ENCODE measurements at regions not wholly inside any gene's neighbourhood (a gene's known extent, or its start where the extent isn't known, plus 50 kb on each side); places are given as distances from the start of the nearest gene placed in this dataset.

GRCh38 chr2:150674283-150674682 is 186.8 kb upstream of the RND3 start:
- Histone ChIP-seq H3K9ac (ENCODE audit: extremely low read depth, insufficient read length, low read length) (no peak overlapping the region), H4K20me1 (ENCODE audit: control insufficient read depth, insufficient read depth, insufficient read length) (no peaks in the 10 kb centered on the region), H3K4me2 (ENCODE audit: insufficient read depth, insufficient read length, low read length) (no peak overlapping the region), H2AFZ (ENCODE audit: low read length) (no peak overlapping the region), H2BK15ac (ENCODE audit: low read depth, low read length) (no peak overlapping the region), H2BK20ac (ENCODE audit: low read depth, low read length, poor library complexity, severe bottlenecking) (no peak overlapping the region), H3T11ph (ENCODE audit: low read length) (no peak overlapping the region), H3K79me1 (ENCODE audit: insufficient read depth, low read depth, low read length, poor library complexity, severe bottlenecking) (no peaks in the 10 kb centered on the region), H2BK5ac (ENCODE audit: insufficient read length, low read length) (no peak overlapping the region), H3K4me1 (ENCODE audit: insufficient read depth, low read length) (peaks cover 6% of the 10 kb centered on the region; the same call in 1 of the 2 replicates), H3K14ac (ENCODE audit: insufficient read depth, low read length) (no peak overlapping the region), H4K5ac (ENCODE audit: insufficient read length, low read depth, low read length) (no peak overlapping the region), H2BK12ac (ENCODE audit: insufficient read length, low read depth, low read length) (no peak overlapping the region), H3K18ac (ENCODE audit: insufficient read length, low read depth, low read length) (no peak overlapping the region), H3K56ac (ENCODE audit: insufficient read length, low read depth, low read length) (no peak overlapping the region), H3K4ac (ENCODE audit: low read depth, low read length) (no peak overlapping the region), H3K27ac (ENCODE audit: insufficient read length, low read depth, low read length) (no peak overlapping the region), H3K9me3 (ENCODE audit: control insufficient read depth, low read depth, low read length) (no peaks in the 10 kb centered on the region), H2AK5ac (ENCODE audit: insufficient read length, low read length) (no peak overlapping the region), H4K91ac (ENCODE audit: insufficient read length, low read depth, low read length) (no peak overlapping the region), H4K8ac (replicated peaks; ENCODE audit: insufficient read length, low read depth, low read length) (no peak overlapping the region), H3K79me2 (ENCODE audit: insufficient read depth, low read length) (no peaks in the 10 kb centered on the region), H2BK120ac (ENCODE audit: low read depth, low read length, poor library complexity, severe bottlenecking) (no peak overlapping the region), H3K23me2 (ENCODE audit: insufficient read length, low read depth, low read length, poor library complexity, severe bottlenecking) (no peaks in the 10 kb centered on the region), H3K27me3 (ENCODE audit: insufficient read depth, low read length) (no peaks in the 10 kb centered on the region), H3K23ac (ENCODE audit: insufficient read length, low read depth, low read length) (no peak overlapping the region)
- no peaks in the 10 kb centered on the region for H3K27me3 Mint-ChIP-seq (ENCODE audit: low read depth)
- H3K4me1 Mint-ChIP-seq: peaks cover 15 to 16% of the 10 kb centered on the region in 2 experiments
- TF ChIP-seq CTCF (conservative IDR thresholded peaks at IDR 0.05): no peak
- no peaks in the 10 kb centered on the region for H3K36me3 Mint-ChIP-seq (ENCODE audit: insufficient read depth in 1 of 3, low read depth in 3 of 3)
- no peak overlapping the region for H3K27ac Mint-ChIP-seq
- H3K9me3 Mint-ChIP-seq: no peaks in the 10 kb centered on the region; a peak in 2 of 5 replicates
- no peak overlapping the region for H3K4me3 Mint-ChIP-seq
- no CpG with 5 or more reads among the region's 3 CpGs for WGBS (ENCODE audit: extremely low coverage, insufficient read length, low lambda C conversion rate)
- DNase-seq: no peak

All from H9 (cell line).